Hepatocyte (in vitro differentiated cells): ENCODE measurements at regions not wholly inside any gene's neighbourhood (a gene's known extent, or its start where the extent isn't known, plus 50 kb on each side); places are given as distances from the start of the nearest gene placed in this dataset.

Source experiments
- CTCF ChIP-seq: fragments of 200-600 bp; sonication (generic); IDR thresholded peaks from 2 replicates; pipeline ENCODE4 v1.5.1; 2016; ENCODE audit warnings: antibody characterized with exemption, mild to moderate bottlenecking; ENCODE audit not compliant: poor library complexity
- EZH2 ChIP-seq: fragments of 200-600 bp; sonication (generic); IDR thresholded peaks from 2 replicates; pipeline ENCODE4 v1.6.1; 2016; ENCODE audit warnings: antibody characterized with exemption, mild to moderate bottlenecking, borderline replicate concordance

DNA sequence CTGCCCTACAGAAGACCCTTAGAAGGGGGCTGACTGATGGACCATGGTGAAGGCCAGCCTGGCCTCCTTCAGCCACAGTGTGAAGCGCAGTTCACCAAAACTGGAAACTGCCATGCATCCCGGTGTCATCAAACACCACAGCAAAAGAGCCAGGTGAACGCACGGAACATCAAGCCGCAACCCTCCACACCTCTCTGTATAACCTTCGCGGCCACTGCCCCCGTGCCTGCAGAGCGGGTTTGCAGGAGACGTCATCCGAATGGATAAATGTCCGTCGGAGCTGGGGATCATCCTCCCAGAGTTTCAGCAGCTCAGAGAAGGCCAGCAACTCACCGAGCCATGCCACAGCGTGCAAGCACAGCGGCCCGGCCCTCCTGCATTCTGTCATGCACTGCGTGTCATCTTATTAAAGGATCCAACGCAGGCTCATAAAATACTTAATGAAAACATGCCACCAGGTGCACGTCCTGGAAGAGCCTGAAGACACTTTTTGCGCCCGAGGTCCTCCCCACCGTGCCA is 309.9 kb downstream of the BRD1 start:
- TF ChIP-seq CTCF (no peak), EZH2 (no peak)
